ENCODE measurements at regions not wholly inside any gene's neighbourhood (a gene's known extent, or its start where the extent isn't known, plus 50 kb on each side); places are given as distances from the start of the nearest gene placed in this dataset.

GRCh38 chr2:207464007-207464406 is 65.8 kb upstream of the CREB1 start:
- ChIA-PET CTCF (no interaction called here), POLR2A (no interaction called here)
- no peaks in the 10 kb centered on the region for H3K36me3 Mint-ChIP-seq
- no peaks in the 10 kb centered on the region for H3K27me3 Mint-ChIP-seq
- peaks cover 0 to 6% (median 0%) of the 10 kb centered on the region in 3 donors for H3K4me1 Mint-ChIP-seq
- Histone ChIP-seq H3K36me3 (ENCODE audit: insufficient read depth, low read length) (no peaks in the 10 kb centered on the region), H3K4me3 (ENCODE audit: low read length) (no peak overlapping the region), H3K27me3 (ENCODE audit: insufficient read depth, low read length, poor library complexity, severe bottlenecking) (no peaks in the 10 kb centered on the region), H3K9me3 (ENCODE audit: low read length) (no peaks in the 10 kb centered on the region), H3K4me1 (ENCODE audit: insufficient read depth, low read length) (no peaks in the 10 kb centered on the region), H3K27ac (ENCODE audit: low read depth, low read length) (no peak overlapping the region)
- no peak overlapping the region for H3K4me3 Mint-ChIP-seq
- H3K27ac Mint-ChIP-seq, result no peak overlapping the region
- DNase-seq, result no peak
- H3K9me3 Mint-ChIP-seq, result no peaks in the 10 kb centered on the region

GRCh38 chr2:207465894-207466293 is 63.9 kb upstream of the CREB1 start:
- H3K27ac Mint-ChIP-seq, result no peak overlapping the region
- Histone ChIP-seq H3K4me3 (ENCODE audit: low read length) (no peak overlapping the region), H3K36me3 (ENCODE audit: insufficient read depth, low read length) (no peaks in the 10 kb centered on the region), H3K27ac (ENCODE audit: low read depth, low read length) (no peak overlapping the region), H3K4me1 (ENCODE audit: insufficient read depth, low read length) (no peaks in the 10 kb centered on the region), H3K27me3 (ENCODE audit: insufficient read depth, low read length, poor library complexity, severe bottlenecking) (no peaks in the 10 kb centered on the region), H3K9me3 (ENCODE audit: low read length) (no peaks in the 10 kb centered on the region)
- POLR2A ChIA-PET, result no interaction called here
- no peak overlapping the region for H3K4me3 Mint-ChIP-seq
- no peak for DNase-seq
- CTCF ChIA-PET, result no interaction called here
- no peaks in the 10 kb centered on the region for H3K4me1 Mint-ChIP-seq
- H3K36me3 Mint-ChIP-seq, result no peaks in the 10 kb centered on the region
- no peaks in the 10 kb centered on the region for H3K27me3 Mint-ChIP-seq
- no peaks in the 10 kb centered on the region for H3K9me3 Mint-ChIP-seq

GRCh38 chr2:207467716-207468347 is 61.9 kb upstream of the CREB1 start:
- no peaks in the 10 kb centered on the region for H3K27me3 Mint-ChIP-seq
- H3K9me3 ChIP-seq (ENCODE audit: low read length), result no peaks in the 10 kb centered on the region
- H3K4me3 ChIP-seq (ENCODE audit: low read length), result no peak overlapping the region
- no peaks in the 10 kb centered on the region for H3K27me3 ChIP-seq (ENCODE audit: insufficient read depth, low read length, poor library complexity, severe bottlenecking)
- H3K36me3 Mint-ChIP-seq, result no peaks in the 10 kb centered on the region
- H3K27ac ChIP-seq (ENCODE audit: low read depth, low read length), result no peak overlapping the region
- no peak overlapping the region for H3K4me3 Mint-ChIP-seq
- H3K9me3 Mint-ChIP-seq, result no peaks in the 10 kb centered on the region
- ChIA-PET POLR2A (no interaction called here), CTCF (no interaction called here)
- H3K4me1 Mint-ChIP-seq, result no peaks in the 10 kb centered on the region
- no peaks in the 10 kb centered on the region for H3K4me1 ChIP-seq (ENCODE audit: insufficient read depth, low read length)
- no peak for DNase-seq
- H3K36me3 ChIP-seq (ENCODE audit: insufficient read depth, low read length), result no peaks in the 10 kb centered on the region
- no peak overlapping the region for H3K27ac Mint-ChIP-seq

- Histone ChIP-seq H3K4me1 (ENCODE audit: insufficient read depth, low read length) (no peaks in the 10 kb centered on the region), H3K27me3 (ENCODE audit: insufficient read depth, low read length, poor library complexity, severe bottlenecking) (no peaks in the 10 kb centered on the region), H3K36me3 (ENCODE audit: insufficient read depth, low read length) (no peaks in the 10 kb centered on the region), H3K9me3 (ENCODE audit: low read length) (no peaks in the 10 kb centered on the region), H3K4me3 (ENCODE audit: low read length) (no peak overlapping the region), H3K27ac (ENCODE audit: low read depth, low read length) (no peak overlapping the region)
- CTCF ChIA-PET, result no interaction called here
- Mint-ChIP-seq H3K27me3 (no peaks in the 10 kb centered on the region), H3K36me3 (no peaks in the 10 kb centered on the region), H3K4me3 (no peak overlapping the region), H3K4me1 (no peaks in the 10 kb centered on the region), H3K9me3 (no peaks in the 10 kb centered on the region), H3K27ac (no peak overlapping the region)
- DNase-seq, result no peak
- POLR2A ChIA-PET, result no interaction called here
Measured at GRCh38 chr2:207468488-207468887, 61.3 kb upstream of the CREB1 start.

GRCh38 chr2:207469451-207469850 is 60.3 kb upstream of the CREB1 start:
- no peaks in the 10 kb centered on the region for H3K4me1 Mint-ChIP-seq

GRCh38 chr2:207469943-207470729 is 59.6 kb upstream of the CREB1 start:
- H3K36me3 Mint-ChIP-seq, result no peaks in the 10 kb centered on the region
- Histone ChIP-seq H3K36me3 (ENCODE audit: insufficient read depth, low read length) (no peaks in the 10 kb centered on the region), H3K4me1 (ENCODE audit: insufficient read depth, low read length) (peaks cover 3% of the 10 kb centered on the region), H3K27ac (ENCODE audit: low read depth, low read length) (no peak overlapping the region), H3K9me3 (ENCODE audit: low read length) (no peaks in the 10 kb centered on the region), H3K4me3 (ENCODE audit: low read length) (no peak overlapping the region), H3K27me3 (ENCODE audit: insufficient read depth, low read length, poor library complexity, severe bottlenecking) (no peaks in the 10 kb centered on the region)
- no peak overlapping the region for H3K4me3 Mint-ChIP-seq
- peaks cover 5 to 7% (median 6%) of the 10 kb centered on the region in 3 donors for H3K4me1 Mint-ChIP-seq
- DNase-seq, result no peak
- peaks cover 0 to 3% of the 10 kb centered on the region in 2 donors for H3K27me3 Mint-ChIP-seq
- H3K27ac Mint-ChIP-seq, result no peak overlapping the region
- POLR2A ChIA-PET, result no interaction called here
- CTCF ChIA-PET, result no interaction called here
- no peaks in the 10 kb centered on the region for H3K9me3 Mint-ChIP-seq

More at GRCh38 chr2:207469451-207469850, 60.3 kb upstream of the CREB1 start:
- CTCF ChIA-PET, result no interaction called here
- Histone ChIP-seq H3K27me3 (ENCODE audit: insufficient read depth, low read length, poor library complexity, severe bottlenecking) (no peaks in the 10 kb centered on the region), H3K4me3 (ENCODE audit: low read length) (no peak overlapping the region), H3K9me3 (ENCODE audit: low read length) (no peaks in the 10 kb centered on the region), H3K27ac (ENCODE audit: low read depth, low read length) (no peak overlapping the region), H3K36me3 (ENCODE audit: insufficient read depth, low read length) (no peaks in the 10 kb centered on the region), H3K4me1 (ENCODE audit: insufficient read depth, low read length) (no peaks in the 10 kb centered on the region)
- Mint-ChIP-seq H3K27ac (peak overlapping the region in 1 of 8 donors; percentile 53), H3K9me3 (no peaks in the 10 kb centered on the region), H3K4me3 (no peak overlapping the region), H3K36me3 (no peaks in the 10 kb centered on the region), H3K27me3 (no peaks in the 10 kb centered on the region)
- POLR2A ChIA-PET, result no interaction called here
- no peak for DNase-seq

- H3K9me3 ChIP-seq (ENCODE audit: low read length), result no peaks in the 10 kb centered on the region
- Mint-ChIP-seq H3K4me1 (peaks cover 7 to 9% (median 8%) of the 10 kb centered on the region in 3 donors), H3K27me3 (peaks cover 0 to 3% of the 10 kb centered on the region in 2 donors), H3K36me3 (no peaks in the 10 kb centered on the region), H3K9me3 (no peaks in the 10 kb centered on the region), H3K4me3 (no peak overlapping the region), H3K27ac (no peak overlapping the region)
- no peak overlapping the region for H3K4me3 ChIP-seq (ENCODE audit: low read length)
- CTCF ChIA-PET, result no interaction called here
- no peaks in the 10 kb centered on the region for H3K27me3 ChIP-seq (ENCODE audit: insufficient read depth, low read length, poor library complexity, severe bottlenecking)
- H3K36me3 ChIP-seq (ENCODE audit: insufficient read depth, low read length), result no peaks in the 10 kb centered on the region
- POLR2A ChIA-PET, result no interaction called here
- no peak overlapping the region for H3K27ac ChIP-seq (ENCODE audit: low read depth, low read length)
- DNase-seq, result no peak
- peaks cover 5% of the 10 kb centered on the region for H3K4me1 ChIP-seq (ENCODE audit: insufficient read depth, low read length)
Measured at GRCh38 chr2:207471261-207471660, 58.5 kb upstream of the CREB1 start.

- ChIA-PET POLR2A (no interaction called here), CTCF (interaction anchor here (1.2 to 2.4 kb wide), 4 partner anchors 426 to 776 kb away, joined by 3 to 10 read pairs (median 4); no protein-coding TSS in a partner anchor)
- Histone ChIP-seq H3K27ac (ENCODE audit: low read depth, low read length) (no peak overlapping the region), H3K9me3 (ENCODE audit: low read length) (no peaks in the 10 kb centered on the region), H3K36me3 (ENCODE audit: insufficient read depth, low read length) (no peaks in the 10 kb centered on the region), H3K4me1 (ENCODE audit: insufficient read depth, low read length) (peaks cover 5% of the 10 kb centered on the region), H3K27me3 (ENCODE audit: insufficient read depth, low read length, poor library complexity, severe bottlenecking) (no peaks in the 10 kb centered on the region), H3K4me3 (ENCODE audit: low read length) (no peak overlapping the region)
- no peak for DNase-seq
- peaks cover 7 to 9% (median 8%) of the 10 kb centered on the region in 3 donors for H3K4me1 Mint-ChIP-seq
- H3K4me3 Mint-ChIP-seq, result no peak overlapping the region
- H3K36me3 Mint-ChIP-seq, result no peaks in the 10 kb centered on the region
- peak overlapping the region in 1 of 8 donors; percentile 63 for H3K27ac Mint-ChIP-seq
- peaks cover 0 to 3% of the 10 kb centered on the region in 2 donors for H3K27me3 Mint-ChIP-seq
- no peaks in the 10 kb centered on the region for H3K9me3 Mint-ChIP-seq
Measured at GRCh38 chr2:207472343-207473048, 57.3 kb upstream of the CREB1 start.

All from CD8-positive, alpha-beta memory T cell (primary cell).